ENCODE measurements at regions not wholly inside any gene's neighbourhood (a gene's known extent, or its start where the extent isn't known, plus 50 kb on each side); places are given as distances from the start of the nearest gene placed in this dataset.

- Histone ChIP-seq H3K27me3 (ENCODE audit: insufficient read depth, low read length) (no peaks in the 10 kb centered on the region), H3K9me2 (ENCODE audit: insufficient read depth) (no peaks in the 10 kb centered on the region), H3K9me3 (ENCODE audit: control insufficient read depth in 1 of 2, insufficient read depth in 1 of 2, low read depth in 1 of 2, low read length in 2 of 2) (no peaks in the 10 kb centered on the region), H3K4me3 (replicated peaks in 1 of 2; ENCODE audit: low read depth in 1 of 2, low read length in 2 of 2) (no peak overlapping the region), H3K36me3 (ENCODE audit: control insufficient read depth in 1 of 2, insufficient read depth in 2 of 2, low read length in 2 of 2) (no peaks in the 10 kb centered on the region), H3K9ac (ENCODE audit: low read length) (no peak overlapping the region), H3K79me2 (ENCODE audit: insufficient read depth, low read length) (no peaks in the 10 kb centered on the region), H3K27ac (ENCODE audit: low read depth, low read length) (no peak overlapping the region), H3K4me2 (ENCODE audit: low read length) (no peak overlapping the region), H4K20me1 (ENCODE audit: insufficient read depth) (no peaks in the 10 kb centered on the region; the same call in 1 of the 2 replicates), H2AFZ (ENCODE audit: low read depth, low read length, poor library complexity, severe bottlenecking) (no peak overlapping the region), H3K4me1 (ENCODE audit: control insufficient read depth in 1 of 2, insufficient read depth in 2 of 2, low read length in 2 of 2) (no peaks in the 10 kb centered on the region)
- ChIA-PET POLR2A (no interaction called here), RAD21 (ENCODE audit: low non-redundant PET in 1 of 2, low total read pairs in 2 of 2, uncharacterized antibody in 2 of 2, unreplicated experiment in 2 of 2) (no interaction called here), CTCF (no interaction called here)
- ATAC-seq = no peak
- no peak for DNase-seq (ENCODE audit: low read depth, low spot score)
- intact Hi-C loops (cut with micrococcal nuclease) = loop anchor here (10.0 kb wide), 1 partner anchor 332 kb away; no protein-coding TSS in a partner anchor
- BruUV-seq (replicated peaks) = no TSS peak
- TF ChIP-seq EGR1 (IDR thresholded peaks at IDR 0.05; ENCODE audit: low read depth) = no peak
- TF ChIP-seq POLR2AphosphoS5 (IDR thresholded peaks at IDR 0.05; ENCODE audit: low read depth, low read length) = no peak
- TF ChIP-seq YY1 (IDR thresholded peaks at IDR 0.05; ENCODE audit: extremely low read depth, insufficient replicate concordance, low read depth, low read length) = no peak
- TF ChIP-seq EZH2 (IDR thresholded peaks at IDR 0.05) = no peak
- TF ChIP-seq CBX3 (IDR thresholded peaks at IDR 0.05; ENCODE audit: low read depth) = no peak
- no peak for TF ChIP-seq ATF3 (IDR thresholded peaks at IDR 0.05)
- TF ChIP-seq REST (IDR thresholded peaks at IDR 0.05; ENCODE audit: low read depth) = no peak
- no peak for TF ChIP-seq JUND (IDR thresholded peaks at IDR 0.05)
- TF ChIP-seq EZH2phosphoT487 (IDR thresholded peaks at IDR 0.05; ENCODE audit: borderline replicate concordance) = no peak
- TF ChIP-seq ZBTB33 (IDR thresholded peaks at IDR 0.05; ENCODE audit: extremely low read depth, insufficient replicate concordance, low read length) = no peak
Observed at GRCh38 chr3:168546707-168547106, 451.0 kb upstream of the GOLIM4 start.
